ENCODE measurements at regions not wholly inside any gene's neighbourhood (a gene's known extent, or its start where the extent isn't known, plus 50 kb on each side); places are given as distances from the start of the nearest gene placed in this dataset.

- no peak for FAIRE-seq
- Histone ChIP-seq H3K27me3 (ENCODE audit: control insufficient read depth in 2 of 2, insufficient read depth in 2 of 2, low read length in 2 of 2) (no peaks in the 10 kb centered on the region), H3K9ac (ENCODE audit: insufficient read depth in 1 of 2, low read depth in 2 of 2, low read length in 2 of 2) (no peak overlapping the region), H3K9me3 (replicated peaks; ENCODE audit: control insufficient read depth, insufficient read depth, low read depth, low read length) (no peaks in the 10 kb centered on the region), H3K79me2 (ENCODE audit: control insufficient read depth, insufficient read depth, low read length) (no peaks in the 10 kb centered on the region), H3K27ac (ENCODE audit: extremely low read depth, low read depth, low read length) (no peak overlapping the region), H2AFZ (ENCODE audit: low read depth, low read length) (no peak overlapping the region), H3K4me2 (ENCODE audit: insufficient read depth, low read length) (no peak overlapping the region), H3K4me3 (no peak overlapping the region), H3K4me1 (replicated peaks in 1 of 2; ENCODE audit: control insufficient read depth in 2 of 2, insufficient read depth in 2 of 2, low read length in 2 of 2) (no peaks in the 10 kb centered on the region), H3K36me3 (ENCODE audit: control insufficient read depth, insufficient read depth, low read length) (no peaks in the 10 kb centered on the region), H4K20me1 (replicated peaks; ENCODE audit: control insufficient read depth, insufficient read depth, low read length) (no peaks in the 10 kb centered on the region), H3K9me1 (ENCODE audit: control insufficient read depth, insufficient read depth, low read length) (no peaks in the 10 kb centered on the region)
- ATAC-seq, result no peak
- ChIA-PET CTCF (ENCODE audit: low intra/inter-chr PET ratio) (no interaction called here), POLR2A (no interaction called here)
- BruUV-seq (replicated peaks), result no TSS peak
- TF ChIP-seq ASH1L (IDR thresholded peaks at IDR 0.05; ENCODE audit: borderline replicate concordance, low read depth, partially characterized antibody), result no peak
- TF ChIP-seq HIVEP1 (CRISPR knock-in tag; IDR thresholded peaks at IDR 0.05), result no peak
- TF ChIP-seq POU5F1 (IDR thresholded peaks at IDR 0.05; ENCODE audit: borderline replicate concordance, low read depth, low read length, partially characterized antibody), result no peak
- TF ChIP-seq MXI1 (IDR thresholded peaks at IDR 0.05; ENCODE audit: low read depth, low read length), result no peak
- TF ChIP-seq HEY1 (CRISPR knock-in tag; IDR thresholded peaks at IDR 0.05; ENCODE audit: borderline replicate concordance), result no peak
- TF ChIP-seq KDM4B (IDR thresholded peaks at IDR 0.05; ENCODE audit: borderline replicate concordance in 2 of 2, low read depth in 1 of 2), result no peak
- no peak for TF ChIP-seq ILK (tag; IDR thresholded peaks at IDR 0.05; ENCODE audit: borderline replicate concordance, low read depth)
- TF ChIP-seq SETDB1 (IDR thresholded peaks at IDR 0.05; ENCODE audit: low read length), result no peak
- TF ChIP-seq TARDBP (IDR thresholded peaks at IDR 0.05), result no peak
- TF ChIP-seq ZNF408 (CRISPR knock-in tag; IDR thresholded peaks at IDR 0.05; ENCODE audit: low read depth), result no peak
- no peak for TF ChIP-seq FOXA1 (IDR thresholded peaks at IDR 0.05; ENCODE audit: borderline replicate concordance)
- no peak for TF ChIP-seq ZNF780A (CRISPR knock-in tag; IDR thresholded peaks at IDR 0.05)
- TF ChIP-seq, protein P1, sequence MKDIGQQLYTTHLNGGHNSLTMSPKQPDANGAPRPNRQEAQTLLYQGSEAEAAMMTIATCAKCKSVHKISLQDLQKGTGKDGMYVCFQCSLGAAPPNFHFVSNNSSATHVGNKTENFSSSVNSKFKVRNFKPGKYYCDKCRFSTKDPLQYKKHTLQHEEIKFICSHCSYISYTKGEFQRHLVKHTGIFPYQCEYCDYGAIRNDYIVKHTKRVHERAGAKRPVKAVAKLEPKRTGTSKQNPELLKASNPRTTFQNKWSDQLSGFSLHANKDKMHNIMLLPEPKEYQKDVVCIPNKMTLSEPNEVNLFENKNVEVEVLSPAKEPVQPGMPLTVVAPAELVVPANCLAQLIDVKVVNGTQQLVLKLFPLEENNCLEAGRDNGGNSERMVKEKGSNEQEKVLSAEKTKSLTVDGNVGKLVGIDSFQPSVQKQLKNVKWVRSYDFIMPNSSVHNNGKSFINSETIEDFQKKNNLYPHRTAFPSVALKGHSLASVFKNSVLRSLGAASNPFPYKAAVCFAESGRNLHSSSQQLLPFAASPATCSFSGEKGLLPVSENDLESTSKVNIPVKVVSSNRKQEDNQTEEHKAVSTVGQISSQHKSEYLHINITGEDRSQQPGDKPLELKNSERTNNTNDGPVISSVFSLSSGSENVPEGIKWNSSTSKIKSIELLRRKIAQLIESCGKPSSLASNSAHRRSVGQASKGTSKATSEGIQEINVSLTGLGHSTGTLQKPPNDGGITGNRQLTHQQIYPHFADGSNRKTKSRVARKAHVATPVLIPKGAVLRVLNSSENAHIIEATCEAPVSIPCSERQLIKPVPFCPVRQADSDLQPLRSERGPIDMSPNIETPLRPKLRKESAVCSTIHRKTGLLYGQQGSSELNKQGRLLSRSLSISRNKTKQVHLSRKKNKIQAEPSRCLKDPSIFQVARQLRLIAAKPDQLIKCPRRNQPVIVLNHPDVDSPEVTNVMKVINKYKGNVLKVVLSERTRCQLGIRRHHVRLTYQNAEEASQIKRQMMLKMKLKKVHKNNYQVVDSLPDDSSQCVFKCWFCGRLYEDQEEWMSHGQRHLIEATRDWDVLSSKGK (CRISPR knock-in tag; IDR thresholded peaks at IDR 0.05), result no peak
- no peak for TF ChIP-seq CEBPB (tag; IDR thresholded peaks at IDR 0.05)
- no peak for TF ChIP-seq ELK1 (CRISPR knock-in tag; IDR thresholded peaks at IDR 0.05)
- TF ChIP-seq ZNF695 (CRISPR knock-in tag; IDR thresholded peaks at IDR 0.05), result no peak
- no peak for TF ChIP-seq HDGF (IDR thresholded peaks at IDR 0.05)
- in situ Hi-C loops (cut with MboI) (no loop called here), intact Hi-C loops (cut with micrococcal nuclease) (no loop called here)
- no peak for DNase-seq (ENCODE audit: extremely low read depth in 1 of 4, low spot score in 3 of 4)
- 25% methylated on average over 1 of the region's 1 CpG for WGBS (ENCODE audit: insufficient coverage, low coverage, missing lambda C conversion rate)
Measured at GRCh38 chr4:20520901-20521300, 179.4 kb upstream of the PACRGL start.
